ENCODE measurements at regions not wholly inside any gene's neighbourhood (a gene's known extent, or its start where the extent isn't known, plus 50 kb on each side); places are given as distances from the start of the nearest gene placed in this dataset.

DNA sequence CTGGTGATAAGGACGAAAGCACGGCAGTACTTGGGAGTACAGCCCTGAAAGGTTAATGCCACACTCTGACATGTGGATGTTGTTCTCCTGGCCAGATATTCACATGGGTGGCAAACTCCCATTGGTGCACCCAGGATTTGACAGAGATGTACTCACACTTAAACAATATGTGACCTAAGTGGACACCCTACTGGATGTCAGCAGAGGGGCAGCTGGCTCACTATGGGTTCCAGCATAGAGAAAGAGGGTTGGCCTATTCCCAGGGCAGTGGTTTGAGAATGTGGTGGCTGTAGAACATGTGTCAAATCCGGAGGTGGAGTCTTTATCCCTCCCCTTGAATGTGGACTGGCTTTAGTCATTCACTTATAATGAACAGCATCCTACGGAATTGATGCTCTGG, 333.2 kb downstream of the DHX35 start:
- Histone ChIP-seq H3K4me1 (ENCODE audit: insufficient read depth, low read length) (no peaks in the 10 kb centered on the region), H3K9me3 (ENCODE audit: low read depth, low read length) (no peaks in the 10 kb centered on the region), H3K27me3 (ENCODE audit: insufficient read depth, low read length) (no peaks in the 10 kb centered on the region), H3K4me3 (ENCODE audit: low read length) (no peak overlapping the region)

DNA sequence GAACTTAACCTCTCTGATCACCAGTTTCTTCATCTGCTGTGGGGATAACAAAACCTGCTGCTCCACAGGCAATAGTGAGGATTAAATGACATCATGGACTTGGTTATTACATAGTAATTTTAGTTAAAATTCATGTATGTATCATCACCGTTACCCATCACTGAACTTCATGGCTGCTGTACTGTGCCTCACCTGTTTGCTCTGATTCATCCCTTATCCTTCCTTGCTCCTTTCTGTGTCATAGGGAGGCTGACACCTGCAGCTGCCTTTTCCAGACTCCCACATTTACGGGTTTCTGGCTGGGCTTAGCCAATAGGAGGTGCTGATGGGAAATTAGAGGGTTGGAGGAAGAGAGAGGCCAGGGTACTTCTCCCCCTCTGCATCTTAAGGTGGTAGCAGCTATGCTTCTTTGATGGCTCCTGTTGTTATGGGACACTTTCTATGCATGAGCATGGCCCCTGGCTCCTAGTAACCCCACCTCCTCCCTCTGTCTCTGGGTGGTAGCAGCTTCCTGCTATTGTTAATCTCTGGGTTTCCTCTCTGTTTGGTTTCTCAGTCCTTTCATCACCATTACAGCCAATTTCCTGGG, 332.1 kb downstream of the DHX35 start:
- no peaks in the 10 kb centered on the region for H3K27me3 ChIP-seq (ENCODE audit: insufficient read depth, low read length)
- H3K9me3 ChIP-seq (ENCODE audit: low read depth, low read length): no peaks in the 10 kb centered on the region
- no peaks in the 10 kb centered on the region for H3K4me1 ChIP-seq (ENCODE audit: insufficient read depth, low read length)
- H3K4me3 ChIP-seq (ENCODE audit: low read length): no peak overlapping the region

DNA sequence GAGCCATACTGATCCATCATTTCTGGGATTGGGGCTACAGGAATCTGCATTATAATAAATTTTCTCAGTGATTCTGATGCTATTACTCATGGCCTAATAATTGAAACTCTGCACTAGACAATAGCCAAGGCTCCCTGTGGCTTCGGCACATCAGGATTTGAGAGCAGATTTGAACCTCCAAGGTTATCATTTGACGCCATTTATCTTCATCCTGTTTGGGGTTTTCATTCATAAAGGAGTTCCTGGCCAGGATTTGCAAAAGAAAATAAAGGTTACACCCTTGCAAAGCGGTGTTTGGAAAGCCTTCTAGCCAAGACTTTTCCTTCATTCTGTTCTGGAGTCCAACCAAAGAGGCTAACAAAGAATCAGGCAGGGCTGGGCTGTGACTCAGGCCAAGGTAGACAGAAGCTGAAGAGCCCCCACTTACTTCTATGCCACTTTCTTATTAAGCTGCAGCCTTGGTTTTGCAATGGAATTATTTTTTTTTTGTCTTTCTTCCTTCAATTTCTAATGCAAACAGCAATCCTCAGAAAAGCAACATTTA, 330.1 kb downstream of the DHX35 start:
- Histone ChIP-seq H3K4me1 (ENCODE audit: insufficient read depth, low read length) (no peaks in the 10 kb centered on the region), H3K9me3 (ENCODE audit: low read depth, low read length) (no peaks in the 10 kb centered on the region), H3K4me3 (ENCODE audit: low read length) (no peak overlapping the region), H3K27me3 (ENCODE audit: insufficient read depth, low read length) (no peaks in the 10 kb centered on the region)

GRCh38 chr20:39291301-39291700, 329.2 kb downstream of the DHX35 start:
- H3K4me1 ChIP-seq (ENCODE audit: insufficient read depth, low read length): no peaks in the 10 kb centered on the region
- no peaks in the 10 kb centered on the region for H3K27me3 ChIP-seq (ENCODE audit: insufficient read depth, low read length)
- no peak overlapping the region for H3K4me3 ChIP-seq (ENCODE audit: low read length)
- H3K9me3 ChIP-seq (ENCODE audit: low read depth, low read length): no peaks in the 10 kb centered on the region

GRCh38 chr20:39290575-39290974, 328.4 kb downstream of the DHX35 start:
- no peaks in the 10 kb centered on the region for H3K9me3 ChIP-seq (ENCODE audit: low read depth, low read length)
- no peaks in the 10 kb centered on the region for H3K4me1 ChIP-seq (ENCODE audit: insufficient read depth, low read length)
- no peak overlapping the region for H3K4me3 ChIP-seq (ENCODE audit: low read length)
- H3K27me3 ChIP-seq (ENCODE audit: insufficient read depth, low read length): no peaks in the 10 kb centered on the region

GRCh38 chr20:39289831-39290230, 327.7 kb downstream of the DHX35 start:
- Histone ChIP-seq H3K4me1 (ENCODE audit: insufficient read depth, low read length) (no peaks in the 10 kb centered on the region), H3K27me3 (ENCODE audit: insufficient read depth, low read length) (no peaks in the 10 kb centered on the region), H3K9me3 (ENCODE audit: low read depth, low read length) (no peaks in the 10 kb centered on the region), H3K4me3 (ENCODE audit: low read length) (no peak overlapping the region)

- Histone ChIP-seq H3K9me3 (ENCODE audit: low read depth, low read length) (no peaks in the 10 kb centered on the region), H3K27me3 (ENCODE audit: insufficient read depth, low read length) (no peaks in the 10 kb centered on the region), H3K4me1 (ENCODE audit: insufficient read depth, low read length) (no peaks in the 10 kb centered on the region), H3K4me3 (ENCODE audit: low read length) (no peak overlapping the region)
These were observed 327.2 kb downstream of the DHX35 start for GRCh38 chr20:39289316-39289715.

GRCh38 chr20:39283464-39283863, 321.3 kb downstream of the DHX35 start:
- H3K27me3 ChIP-seq (ENCODE audit: insufficient read depth, low read length): no peaks in the 10 kb centered on the region
- no peaks in the 10 kb centered on the region for H3K4me1 ChIP-seq (ENCODE audit: insufficient read depth, low read length)
- no peak overlapping the region for H3K4me3 ChIP-seq (ENCODE audit: low read length)
- H3K9me3 ChIP-seq (ENCODE audit: low read depth, low read length): no peaks in the 10 kb centered on the region

- no peaks in the 10 kb centered on the region for H3K9me3 ChIP-seq (ENCODE audit: low read depth, low read length)
- no peaks in the 10 kb centered on the region for H3K4me1 ChIP-seq (ENCODE audit: insufficient read depth, low read length)
These were observed 320.5 kb downstream of the DHX35 start for GRCh38 chr20:39282619-39283092.

GRCh38 chr20:39280875-39281274, 318.7 kb downstream of the DHX35 start:
- Histone ChIP-seq H3K27me3 (ENCODE audit: insufficient read depth, low read length) (no peaks in the 10 kb centered on the region), H3K9me3 (ENCODE audit: low read depth, low read length) (no peaks in the 10 kb centered on the region), H3K4me3 (ENCODE audit: low read length) (no peak overlapping the region), H3K4me1 (ENCODE audit: insufficient read depth, low read length) (no peaks in the 10 kb centered on the region)

More at GRCh38 chr20:39282619-39283092, 320.5 kb downstream of the DHX35 start:
- no peak overlapping the region for H3K4me3 ChIP-seq (ENCODE audit: low read length)
- no peaks in the 10 kb centered on the region for H3K27me3 ChIP-seq (ENCODE audit: insufficient read depth, low read length)

DNA sequence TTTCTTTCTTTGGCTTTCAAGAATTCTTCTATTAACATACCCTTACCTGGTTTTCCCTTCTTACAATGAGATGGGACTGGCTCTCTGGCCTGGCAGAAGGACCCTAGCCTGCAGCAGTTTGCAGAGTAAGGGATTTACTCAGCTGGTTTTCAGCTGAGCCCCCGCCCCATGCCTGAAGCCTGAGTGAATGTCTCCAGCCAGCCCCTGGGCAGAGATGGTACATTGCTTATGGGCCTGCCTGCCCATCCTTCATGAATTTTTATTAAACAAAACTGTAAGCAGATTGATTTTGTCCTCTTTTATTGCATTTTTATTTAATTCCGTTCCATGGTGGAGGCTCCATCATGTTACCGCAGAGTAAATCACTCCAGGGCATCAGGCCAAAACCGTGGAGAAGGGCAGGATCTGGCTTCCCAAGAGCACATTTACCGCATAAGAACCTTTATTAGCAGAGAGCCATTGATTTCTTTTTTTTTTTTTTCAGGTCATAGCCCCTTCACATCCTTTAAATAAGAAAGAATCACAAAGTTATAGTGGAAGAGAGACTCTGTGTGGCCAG, 316.2 kb downstream of the DHX35 start:
- Histone ChIP-seq H3K4me3 (ENCODE audit: low read length) (no peak overlapping the region), H3K4me1 (ENCODE audit: insufficient read depth, low read length) (no peaks in the 10 kb centered on the region), H3K9me3 (ENCODE audit: low read depth, low read length) (no peaks in the 10 kb centered on the region), H3K27me3 (ENCODE audit: insufficient read depth, low read length) (no peaks in the 10 kb centered on the region)

DNA sequence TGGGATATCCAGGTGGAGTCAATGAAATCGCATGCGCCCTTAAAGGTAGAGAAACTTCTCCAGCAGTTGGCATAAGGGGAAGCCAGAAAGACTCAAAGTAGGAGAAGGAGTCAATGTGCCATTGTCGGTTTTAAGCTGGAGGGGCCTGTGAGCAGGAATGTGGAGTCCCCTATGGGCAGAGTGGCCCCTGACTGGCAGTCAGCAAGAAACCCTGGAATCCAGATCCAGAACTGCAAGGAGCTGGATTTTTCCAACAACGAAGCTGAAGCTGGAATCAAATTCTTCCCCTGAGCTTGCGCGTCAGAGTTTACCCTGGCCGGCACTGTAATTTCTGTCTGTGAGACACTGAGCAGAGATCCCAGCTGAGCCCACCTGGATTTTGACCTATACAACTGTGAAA, 315.0 kb downstream of the DHX35 start:
- Histone ChIP-seq H3K9me3 (ENCODE audit: low read depth, low read length) (no peaks in the 10 kb centered on the region), H3K27me3 (ENCODE audit: insufficient read depth, low read length) (no peaks in the 10 kb centered on the region), H3K4me1 (ENCODE audit: insufficient read depth, low read length) (no peaks in the 10 kb centered on the region), H3K4me3 (ENCODE audit: low read length) (no peak overlapping the region)

DNA sequence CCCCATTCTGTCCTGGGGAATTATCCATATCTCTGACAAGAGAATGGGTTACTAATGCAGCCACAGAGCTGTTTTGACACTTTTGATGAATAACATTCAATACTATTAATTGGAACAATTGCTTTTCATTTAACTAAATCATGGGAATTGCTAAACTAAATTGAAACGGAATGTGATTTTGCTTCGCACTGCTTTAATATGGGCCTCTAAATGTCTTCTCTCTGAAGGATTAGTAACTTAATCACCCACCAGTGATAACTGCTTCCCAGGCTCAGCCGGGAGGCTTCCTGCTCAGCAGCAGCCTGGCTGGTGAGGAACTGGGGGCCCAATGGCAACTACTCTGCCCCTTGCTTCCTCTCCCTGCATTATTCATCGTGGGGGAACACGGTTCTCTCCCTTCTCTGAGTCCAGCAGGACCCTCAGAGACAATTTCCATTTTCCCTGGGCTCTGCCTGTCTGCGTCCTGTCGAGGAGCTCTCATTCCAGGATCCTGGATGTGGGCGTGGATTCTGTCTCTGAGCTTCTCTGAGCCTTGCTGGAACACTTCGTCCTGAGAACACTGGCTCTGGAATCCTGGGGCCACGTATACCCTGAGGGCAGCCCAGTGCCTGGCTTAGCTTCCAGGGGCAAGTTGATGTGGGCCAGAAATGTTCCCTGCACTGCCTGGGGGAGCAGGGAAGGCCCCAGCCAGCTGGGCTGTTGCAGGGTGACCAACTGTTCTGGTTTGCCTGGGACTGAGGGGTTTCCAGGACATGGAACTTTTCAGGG, 308.9 kb downstream of the DHX35 start:
- H3K9me3 ChIP-seq (ENCODE audit: low read depth, low read length): no peaks in the 10 kb centered on the region
- H3K4me3 ChIP-seq (ENCODE audit: low read length): no peak overlapping the region
- H3K27me3 ChIP-seq (ENCODE audit: insufficient read depth, low read length): no peaks in the 10 kb centered on the region
- H3K4me1 ChIP-seq (ENCODE audit: insufficient read depth, low read length): no peaks in the 10 kb centered on the region

GRCh38 chr20:39269493-39270217, 307.5 kb downstream of the DHX35 start:
- H3K4me3 ChIP-seq (ENCODE audit: low read length): no peak overlapping the region
- no peaks in the 10 kb centered on the region for H3K9me3 ChIP-seq (ENCODE audit: low read depth, low read length)
- no peaks in the 10 kb centered on the region for H3K4me1 ChIP-seq (ENCODE audit: insufficient read depth, low read length)
- H3K27me3 ChIP-seq (ENCODE audit: insufficient read depth, low read length): no peaks in the 10 kb centered on the region

- Histone ChIP-seq H3K9me3 (ENCODE audit: low read depth, low read length) (no peaks in the 10 kb centered on the region), H3K4me3 (ENCODE audit: low read length) (no peak overlapping the region), H3K4me1 (ENCODE audit: insufficient read depth, low read length) (no peaks in the 10 kb centered on the region), H3K27me3 (ENCODE audit: insufficient read depth, low read length) (no peaks in the 10 kb centered on the region)
These were observed 306.9 kb downstream of the DHX35 start for GRCh38 chr20:39268981-39269461.
